ENCODE measurements at regions not wholly inside any gene's neighbourhood (a gene's known extent, or its start where the extent isn't known, plus 50 kb on each side); places are given as distances from the start of the nearest gene placed in this dataset.

GRCh38 chr9:97188545-97188944, 118.9 kb upstream of the CCDC180 start:
- TF ChIP-seq CTCF (IDR thresholded peaks at IDR 0.05): no peak
- TF ChIP-seq POLR2A (IDR thresholded peaks at IDR 0.05): no peak
